GM23248 (cell line): ENCODE measurements at regions not wholly inside any gene's neighbourhood (a gene's known extent, or its start where the extent isn't known, plus 50 kb on each side); places are given as distances from the start of the nearest gene placed in this dataset.

Experiments used
- EZH2 ChIP-seq: fragments of 200-600 bp; sonication (generic); IDR thresholded peaks from 2 replicates; pipeline ENCODE4 v1.6.1; 2018; ENCODE audit warnings: antibody characterized with exemption, mild to moderate bottlenecking; ENCODE audit not compliant: insufficient read depth, poor library complexity, severe bottlenecking
- EZH2phosphoT487 ChIP-seq: fragments of 200-600 bp; sonication (generic); IDR thresholded peaks from 2 replicates; pipeline ENCODE4 v1.6.1; 2018; ENCODE audit warnings: antibody characterized with exemption, moderate library complexity, mild to moderate bottlenecking, low read depth; ENCODE audit not compliant: insufficient read depth

GRCh38 chr9:80410106-80410505 is 838.3 kb downstream of the TLE4 start:
- TF ChIP-seq EZH2phosphoT487 (no peak), EZH2 (no peak)
